ENCODE measurements at regions not wholly inside any gene's neighbourhood (a gene's known extent, or its start where the extent isn't known, plus 50 kb on each side); places are given as distances from the start of the nearest gene placed in this dataset.

DNA sequence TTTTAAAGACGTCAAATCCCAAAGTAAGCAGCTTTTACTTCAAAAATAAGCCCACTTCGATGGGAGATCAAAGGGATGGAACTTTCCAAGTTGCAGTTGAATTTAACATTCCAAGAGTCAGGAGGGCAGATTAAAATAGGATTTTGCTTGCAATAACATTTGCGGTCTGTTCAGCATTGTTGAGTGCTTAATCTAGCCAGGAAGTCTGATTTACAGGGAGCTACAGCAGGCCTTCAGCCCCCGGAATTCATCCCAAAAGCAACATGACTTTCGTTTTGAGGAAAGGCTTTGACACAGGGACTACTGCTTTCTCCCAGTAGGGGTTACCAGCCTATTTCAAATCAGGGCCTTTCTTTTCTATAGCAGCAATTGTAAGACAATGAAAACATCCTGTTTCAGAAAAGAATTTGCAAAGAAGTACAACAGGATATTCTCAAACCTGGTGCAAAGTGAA, 279.6 kb upstream of the PITRM1 start:
- DNase-seq, result no peak

DNA sequence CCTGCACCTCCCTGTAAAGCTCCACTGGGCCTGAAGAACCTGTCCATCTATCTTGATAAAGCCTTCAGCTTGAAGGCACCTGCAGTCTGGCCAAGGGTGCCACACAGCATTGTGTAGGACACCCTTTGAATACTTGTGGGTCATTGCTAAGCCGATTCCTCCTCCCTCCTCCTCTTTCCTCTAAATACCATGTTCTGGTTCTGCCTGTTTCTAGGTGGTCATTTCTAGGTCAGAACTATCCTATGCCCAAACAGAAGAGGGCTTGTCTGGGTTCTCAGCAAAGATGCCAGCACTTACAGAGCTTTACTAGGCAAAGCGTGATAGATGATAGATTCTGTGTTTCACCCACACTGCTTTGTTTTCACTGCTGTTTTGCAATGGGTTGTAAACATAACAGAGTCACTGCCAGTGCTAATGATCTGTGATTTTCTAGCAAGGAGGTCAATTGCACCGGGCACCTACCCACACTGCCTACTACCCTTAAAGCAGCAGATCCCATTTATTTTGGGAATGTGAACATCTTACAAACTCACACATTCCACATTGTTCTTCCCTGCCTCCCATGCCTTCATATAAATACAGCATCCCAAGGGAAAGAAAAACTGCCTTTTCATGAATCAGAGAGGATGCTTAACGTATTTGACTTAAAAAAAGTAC, 279.1 kb upstream of the PITRM1 start:
- no peak for DNase-seq

DNA sequence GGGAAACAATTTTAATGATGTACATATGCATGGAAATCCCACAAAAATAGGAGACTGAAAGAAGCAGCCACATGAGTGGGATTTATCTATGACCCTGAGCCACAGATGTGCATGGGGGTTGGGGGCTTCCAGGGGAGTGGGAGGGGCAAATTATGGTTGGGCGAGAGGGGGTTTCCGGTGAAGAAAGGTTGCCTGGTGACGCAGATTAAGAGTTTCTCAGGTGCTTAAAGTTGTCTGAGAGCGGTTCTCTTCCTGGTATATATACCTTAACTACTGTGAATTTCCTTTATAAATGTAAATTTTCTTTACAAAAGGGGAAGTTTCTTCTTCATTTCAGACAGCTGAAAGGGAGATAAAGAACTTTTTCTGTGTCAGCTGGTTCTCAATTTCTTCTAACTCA, 273.6 kb upstream of the PITRM1 start:
- DNase-seq, result no peak

- DNase-seq, result no peak
Measured at GRCh38 chr10:3445648-3446047, 273.1 kb upstream of the PITRM1 start.

- no peak for DNase-seq
Measured at GRCh38 chr10:3442451-3442990, 269.9 kb upstream of the PITRM1 start.

DNA sequence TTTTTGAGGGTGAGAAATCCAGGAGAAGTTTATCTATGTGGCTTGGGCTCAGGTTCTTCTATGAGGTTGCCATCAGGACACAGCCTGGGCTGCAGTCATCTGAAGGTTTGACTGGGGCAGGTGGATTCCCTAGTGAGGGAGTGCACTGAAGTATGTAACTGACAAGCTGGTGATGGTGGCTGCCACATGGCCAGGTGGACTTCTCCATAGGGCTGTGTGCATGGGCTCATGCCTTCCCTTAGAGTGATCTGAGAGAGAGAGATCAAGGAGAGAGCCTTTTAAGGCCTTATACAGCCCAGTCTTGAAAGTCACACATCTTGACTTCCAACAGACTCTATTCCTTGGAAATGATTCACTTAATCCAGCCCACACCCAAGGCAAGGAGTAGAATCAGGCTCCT, 266.6 kb upstream of the PITRM1 start:
- DNase-seq, result no peak

- DNase-seq, result no peak
Measured at GRCh38 chr10:3438606-3439005, 266.0 kb upstream of the PITRM1 start.

DNA sequence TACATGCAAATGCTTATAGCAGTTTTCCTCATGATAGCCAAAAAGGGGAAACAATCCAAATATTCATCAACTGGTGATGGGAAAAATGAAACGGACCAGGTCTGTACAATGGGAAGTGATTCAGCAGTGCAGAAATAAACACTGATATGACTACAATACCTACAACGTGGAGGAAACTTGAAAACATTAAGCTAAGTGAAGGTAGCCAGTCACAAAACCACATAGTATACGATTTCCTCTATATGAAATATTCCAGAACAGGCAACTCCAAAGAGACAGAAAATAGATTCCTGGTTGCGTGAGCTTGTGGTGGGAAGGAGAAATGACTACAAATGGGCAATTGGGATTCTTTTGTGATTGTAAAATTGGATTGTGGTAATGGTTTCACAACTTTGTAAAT, 263.1 kb upstream of the PITRM1 start:
- DNase-seq, result no peak

- no peak for DNase-seq
Measured at GRCh38 chr10:3433988-3434387, 261.4 kb upstream of the PITRM1 start.

DNA sequence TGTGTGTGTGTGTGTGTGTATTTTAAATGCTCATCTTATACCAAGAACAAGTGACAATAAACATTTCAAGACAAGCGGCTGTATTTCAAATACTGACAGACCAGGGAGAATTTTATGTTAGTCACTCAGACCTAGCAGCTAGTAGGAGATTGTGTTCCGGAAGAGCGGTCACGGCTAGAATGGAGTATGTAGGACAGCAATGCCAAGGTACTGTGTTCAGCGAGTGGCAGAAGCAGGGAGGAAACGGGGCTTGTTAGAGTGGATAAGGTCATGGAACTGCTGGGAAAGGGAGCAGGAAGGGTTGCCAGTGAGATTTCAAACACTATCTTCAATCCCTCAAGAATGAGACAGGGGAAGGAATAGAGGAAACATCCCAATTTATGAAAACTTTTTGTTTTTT, 260.5 kb upstream of the PITRM1 start:
- no peak for DNase-seq

- no peak for DNase-seq
Measured at GRCh38 chr10:3432081-3432825, 259.7 kb upstream of the PITRM1 start.

- no peak for DNase-seq
Measured at GRCh38 chr10:3430501-3430900, 257.9 kb upstream of the PITRM1 start.

DNA sequence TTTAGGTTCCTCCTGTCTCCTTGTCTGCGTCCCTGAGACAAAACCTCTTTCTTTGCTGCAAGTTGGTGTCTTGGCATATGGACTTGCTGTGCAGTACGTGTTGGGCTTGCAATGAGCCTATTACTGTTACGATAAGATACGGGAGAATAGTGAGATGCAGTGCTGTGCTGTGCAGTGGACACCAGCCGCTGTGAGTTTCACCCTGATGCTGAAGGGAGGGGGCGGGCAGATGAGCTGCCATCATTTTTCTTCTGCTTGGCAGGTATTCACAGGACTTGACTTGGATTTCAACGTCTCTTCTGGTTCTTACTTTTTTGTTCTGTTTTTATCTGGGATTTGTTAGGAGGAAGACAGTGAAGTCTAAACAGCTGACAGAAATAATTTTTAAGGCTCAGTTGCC, 257.1 kb upstream of the PITRM1 start:
- no peak for DNase-seq

DNA sequence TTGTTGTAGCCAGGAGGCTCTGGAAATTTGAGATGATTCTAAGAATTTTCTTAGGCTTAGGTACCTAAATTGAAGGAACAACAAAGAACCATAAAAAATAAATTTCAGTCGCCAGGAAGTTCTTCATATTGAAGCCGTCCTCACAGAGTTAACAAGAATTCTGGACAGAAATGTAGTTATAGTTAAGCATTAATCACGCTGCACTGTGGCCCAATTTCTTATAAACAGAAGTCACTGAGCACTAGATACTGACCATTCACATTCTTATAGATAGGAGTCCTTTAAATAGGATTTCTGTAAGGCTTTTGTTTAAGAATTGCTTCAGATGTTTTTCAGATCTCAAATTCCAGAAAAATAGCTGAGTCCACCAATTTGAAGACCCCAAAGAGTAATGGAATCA, 256.2 kb upstream of the PITRM1 start:
- no peak for DNase-seq

- DNase-seq, result no peak
Measured at GRCh38 chr10:3427950-3428354, 255.4 kb upstream of the PITRM1 start.

- no peak for DNase-seq
Measured at GRCh38 chr10:3427347-3427746, 254.8 kb upstream of the PITRM1 start.

- DNase-seq, result no peak
Measured at GRCh38 chr10:3426190-3426845, 253.7 kb upstream of the PITRM1 start.

- no peak for DNase-seq
Measured at GRCh38 chr10:3425716-3426115, 253.1 kb upstream of the PITRM1 start.

DNA sequence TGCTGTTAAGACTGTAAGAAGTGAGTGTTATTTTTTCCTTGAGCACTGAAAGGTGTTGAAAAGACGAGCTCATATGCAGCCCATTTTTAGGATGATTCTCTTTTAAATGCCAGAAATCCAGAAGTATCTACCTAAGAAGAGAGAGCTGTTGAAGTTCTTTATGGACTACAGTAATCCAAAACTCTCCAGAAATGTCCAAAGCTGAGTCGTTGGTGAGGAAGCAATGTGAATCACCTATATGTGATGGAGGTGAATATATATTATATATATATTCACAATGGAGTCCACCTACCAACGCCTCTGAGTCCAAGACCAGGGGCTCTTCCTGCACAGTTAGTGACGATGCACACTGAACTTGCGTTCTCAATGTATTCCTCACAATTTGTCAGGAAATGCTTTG, 252.7 kb upstream of the PITRM1 start:
- DNase-seq, result no peak

DNA sequence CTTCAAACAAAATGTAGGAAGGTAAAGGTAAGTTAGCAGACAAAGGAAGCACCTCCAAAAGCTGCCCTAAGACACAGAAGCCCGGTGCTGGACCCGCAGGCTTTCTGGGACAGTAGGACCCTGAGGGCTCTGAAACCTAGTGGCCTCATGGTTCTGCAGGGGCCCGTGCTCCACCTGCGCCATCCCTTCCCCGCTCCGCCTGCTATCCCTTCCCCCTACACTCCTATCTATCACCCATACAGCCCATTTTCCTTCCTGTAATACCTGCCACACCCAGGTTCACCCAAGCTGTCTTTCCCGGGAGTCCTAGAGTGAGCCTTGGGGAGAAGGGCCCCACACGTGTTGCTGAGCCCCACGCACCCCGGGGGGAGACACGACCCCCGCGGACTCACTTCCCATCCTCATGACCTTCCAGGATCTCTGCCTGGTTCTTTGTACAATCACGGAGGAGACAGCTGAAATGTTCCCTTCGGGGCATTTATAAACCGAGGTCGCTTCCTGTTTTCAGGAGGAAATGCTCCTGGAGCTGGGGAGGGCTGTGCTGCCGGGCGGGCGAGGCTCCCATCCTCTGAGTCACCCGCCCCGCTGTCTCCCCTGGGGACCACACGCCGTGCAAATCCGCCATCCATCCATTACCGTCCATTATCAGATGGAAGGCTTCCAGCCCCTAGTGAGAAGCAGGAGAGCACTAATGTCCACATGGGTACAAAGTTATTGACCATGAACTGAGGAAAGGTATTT, 251.7 kb upstream of the PITRM1 start:
- peak; percentile 32 for DNase-seq

DNA sequence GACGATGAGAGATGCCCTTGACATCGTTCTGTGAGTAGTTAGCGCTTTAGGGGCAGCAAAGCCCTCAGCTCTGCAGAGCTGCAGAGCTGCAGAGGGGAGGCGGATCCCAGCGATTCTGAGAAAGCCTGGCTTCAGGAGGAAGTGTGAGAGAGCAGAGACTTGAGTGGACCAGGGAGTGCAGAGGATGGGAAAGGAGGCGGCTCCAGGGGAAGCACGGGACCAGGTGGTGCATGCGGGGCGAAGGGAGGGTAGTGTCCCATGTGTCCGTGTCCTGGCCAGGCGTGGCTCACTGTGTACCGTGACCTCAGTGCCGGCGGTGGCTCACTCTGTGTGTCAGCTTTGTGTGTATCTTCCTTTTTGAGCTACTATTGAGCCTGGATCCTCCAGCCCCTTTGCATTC, 250.8 kb upstream of the PITRM1 start:
- DNase-seq, result no peak

DNA sequence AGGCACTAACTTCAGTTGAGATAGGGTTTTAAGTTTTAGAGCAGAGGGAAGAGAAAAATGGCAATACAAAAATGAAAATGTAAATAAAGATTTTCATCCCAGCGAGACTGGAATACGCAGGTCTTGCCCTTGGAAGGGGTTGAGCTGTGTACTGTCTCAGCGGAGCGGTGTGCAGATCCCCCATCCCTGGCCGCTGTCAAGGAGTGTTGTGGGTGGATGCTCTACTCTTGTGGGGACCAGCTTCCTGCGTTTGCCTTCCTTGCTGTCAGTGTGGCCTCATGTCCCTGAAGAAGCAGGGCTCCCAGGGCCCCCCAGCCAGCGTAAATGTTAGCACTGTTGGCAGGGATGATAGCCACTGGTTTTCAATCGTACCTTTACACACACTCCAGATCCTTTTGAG, 249.7 kb upstream of the PITRM1 start:
- DNase-seq, result no peak

DNA sequence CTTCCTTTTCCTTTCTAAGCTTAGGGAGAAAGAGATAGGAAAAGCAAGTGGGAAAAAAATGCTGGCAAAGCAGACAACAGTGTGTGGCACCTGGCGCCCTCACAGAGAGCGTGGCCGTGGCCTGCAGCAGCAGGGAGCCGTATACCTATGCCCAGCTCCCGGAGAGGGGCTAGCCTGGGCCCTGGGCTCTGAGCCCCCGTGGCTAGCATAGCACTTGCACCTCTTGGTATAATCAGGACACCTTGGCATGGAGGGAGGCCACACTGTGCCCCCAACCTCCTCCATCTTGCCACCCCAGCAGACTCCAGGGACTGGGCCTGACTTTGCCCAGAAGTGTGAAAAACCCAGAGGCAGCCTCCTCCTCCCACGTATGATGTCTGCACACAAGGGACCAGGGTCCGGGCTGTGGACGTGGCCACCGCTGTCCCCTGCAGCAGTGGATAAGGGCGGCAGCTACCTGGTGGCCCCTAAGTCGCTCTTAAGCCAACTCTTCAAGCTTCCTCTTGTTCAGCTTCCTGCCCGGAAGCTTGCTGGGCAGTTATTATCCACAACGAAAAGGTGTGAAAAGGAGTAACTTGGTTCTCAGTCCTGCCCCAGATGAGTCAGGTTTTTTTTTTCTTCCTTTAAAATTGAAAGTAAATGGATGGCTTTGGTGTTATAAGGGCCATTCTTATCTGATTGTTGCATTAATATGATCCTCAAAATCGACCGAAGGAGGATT, 249.1 kb upstream of the PITRM1 start:
- DNase-seq, result no peak
